Lung (tissue), 11 donors: ENCODE measurements at regions not wholly inside any gene's neighbourhood (a gene's known extent, or its start where the extent isn't known, plus 50 kb on each side); places are given as distances from the start of the nearest gene placed in this dataset.

Experiments used
- ATAC-seq: fragments of 200-7000 bp; cut with Tn5 transposase; one replicate; pipeline ENCODE4 v1.9.1; 2020; ENCODE audit warnings: moderate number of reproducible peaks; ENCODE audit not compliant: insufficient read depth, low FRiP score
- DNase-seq, 3 donors: peaks; one replicate each; pipeline ENCODE4 v3.0.0-alpha.2; 2013 to 2017
- H3K27ac ChIP-seq, 2 donors: one replicate each; pipeline ENCODE4 v1.5.1; 2013; ENCODE audit warnings: mild to moderate bottlenecking in 2 of 2, moderate library complexity in 2 of 2, control low read depth in 1 of 2, inconsistent platforms in 1 of 2, low read depth in 1 of 2, low read length in 1 of 2
- H3K27me3 ChIP-seq, 3 donors: one replicate each; pipeline ENCODE4 v1.5.1; 2013; ENCODE audit warnings: low read length in 2 of 3; ENCODE audit not compliant: control insufficient read depth in 3 of 3, insufficient read depth in 3 of 3
- H3K36me3 ChIP-seq, 4 donors: one replicate each; pipeline ENCODE4 v1.5.1; 2013; ENCODE audit warnings: low read length in 4 of 4, mild to moderate bottlenecking in 1 of 4, moderate library complexity in 1 of 4; ENCODE audit not compliant: control insufficient read depth in 4 of 4, insufficient read depth in 4 of 4
- H3K4me1 ChIP-seq, 5 donors: one replicate each; pipeline ENCODE4 v1.5.1; 2013; ENCODE audit warnings: low read length in 5 of 5, mild to moderate bottlenecking in 2 of 5, moderate library complexity in 1 of 5; ENCODE audit not compliant: control insufficient read depth in 5 of 5, insufficient read depth in 5 of 5
- H3K4me3 ChIP-seq: one replicate; pipeline ENCODE4 v1.5.1; 2013; ENCODE audit warnings: mild to moderate bottlenecking, control low read depth, moderate library complexity
- H3K9ac ChIP-seq, 2 donors: one replicate each; pipeline ENCODE4 v1.5.1; 2013; ENCODE audit warnings: low read length in 2 of 2, control low read depth in 1 of 2; ENCODE audit not compliant: insufficient read depth in 1 of 2
- H3K9me3 ChIP-seq, 4 donors: one replicate each; pipeline ENCODE4 v1.5.1; 2013; ENCODE audit warnings: low read length in 3 of 4, mild to moderate bottlenecking in 1 of 4, moderate library complexity in 1 of 4; ENCODE audit not compliant: control insufficient read depth in 4 of 4, insufficient read depth in 3 of 4
- WGBS, 2 donors: extraction: QIAGEN DNeasy Blood & Tissue Kit; methylation state at CpG; one replicate each; pipeline ENCODE4 v1.1.7; 2013; 5-methylcytosine and 5-hydroxymethylcytosine counted together
- TF ChIP-seq, protein P1 (sequence below): IDR thresholded peaks from 2 replicates; pipeline ENCODE4 v1.5.1; 2012; ENCODE audit warnings: mild to moderate bottlenecking; ENCODE audit errors: control extremely low read depth, extremely low read depth
- donor health status: control.
- donor health status: control.
- donor health status: Bipolar disorder and iron deficiency.
- donor health status: healthy.
- donor health status: DM: yes; HTN: yes; CAD: no.

DNA sequence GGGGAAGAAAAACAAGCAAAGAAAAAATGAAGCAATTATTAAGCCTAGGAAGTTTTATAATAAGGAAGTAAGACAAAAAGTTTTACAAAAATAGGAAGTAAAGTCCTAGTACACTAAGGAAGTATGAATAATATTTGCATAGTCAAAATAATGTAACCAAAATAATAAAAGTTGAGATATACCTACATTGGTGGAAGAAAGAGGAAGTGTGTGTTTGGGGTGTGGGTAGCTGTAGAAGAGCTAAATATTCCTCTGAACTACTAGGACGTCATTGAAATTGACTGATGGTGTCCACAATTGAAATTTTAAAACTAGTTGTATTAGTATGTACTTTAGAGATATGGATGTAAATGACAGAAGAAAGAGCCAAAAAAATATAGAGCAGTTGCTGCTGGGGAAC, 228.4 kb upstream of the OTX2 start:
- Histone ChIP-seq H3K27ac (no peak overlapping the region), H3K4me1 (no peaks in the 10 kb centered on the region), H3K4me3 (no peak overlapping the region), H3K36me3 (no peaks in the 10 kb centered on the region), H3K27me3 (no peaks in the 10 kb centered on the region), H3K9ac (no peak overlapping the region), H3K9me3 (no peaks in the 10 kb centered on the region)
- no peak for DNase-seq
- TF ChIP-seq, protein P1, sequence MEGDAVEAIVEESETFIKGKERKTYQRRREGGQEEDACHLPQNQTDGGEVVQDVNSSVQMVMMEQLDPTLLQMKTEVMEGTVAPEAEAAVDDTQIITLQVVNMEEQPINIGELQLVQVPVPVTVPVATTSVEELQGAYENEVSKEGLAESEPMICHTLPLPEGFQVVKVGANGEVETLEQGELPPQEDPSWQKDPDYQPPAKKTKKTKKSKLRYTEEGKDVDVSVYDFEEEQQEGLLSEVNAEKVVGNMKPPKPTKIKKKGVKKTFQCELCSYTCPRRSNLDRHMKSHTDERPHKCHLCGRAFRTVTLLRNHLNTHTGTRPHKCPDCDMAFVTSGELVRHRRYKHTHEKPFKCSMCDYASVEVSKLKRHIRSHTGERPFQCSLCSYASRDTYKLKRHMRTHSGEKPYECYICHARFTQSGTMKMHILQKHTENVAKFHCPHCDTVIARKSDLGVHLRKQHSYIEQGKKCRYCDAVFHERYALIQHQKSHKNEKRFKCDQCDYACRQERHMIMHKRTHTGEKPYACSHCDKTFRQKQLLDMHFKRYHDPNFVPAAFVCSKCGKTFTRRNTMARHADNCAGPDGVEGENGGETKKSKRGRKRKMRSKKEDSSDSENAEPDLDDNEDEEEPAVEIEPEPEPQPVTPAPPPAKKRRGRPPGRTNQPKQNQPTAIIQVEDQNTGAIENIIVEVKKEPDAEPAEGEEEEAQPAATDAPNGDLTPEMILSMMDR: no peak
- no peak for ATAC-seq
- WGBS, 2 donors: 5 to 30% methylated on average over 1 of the region's 1 CpG

DNA sequence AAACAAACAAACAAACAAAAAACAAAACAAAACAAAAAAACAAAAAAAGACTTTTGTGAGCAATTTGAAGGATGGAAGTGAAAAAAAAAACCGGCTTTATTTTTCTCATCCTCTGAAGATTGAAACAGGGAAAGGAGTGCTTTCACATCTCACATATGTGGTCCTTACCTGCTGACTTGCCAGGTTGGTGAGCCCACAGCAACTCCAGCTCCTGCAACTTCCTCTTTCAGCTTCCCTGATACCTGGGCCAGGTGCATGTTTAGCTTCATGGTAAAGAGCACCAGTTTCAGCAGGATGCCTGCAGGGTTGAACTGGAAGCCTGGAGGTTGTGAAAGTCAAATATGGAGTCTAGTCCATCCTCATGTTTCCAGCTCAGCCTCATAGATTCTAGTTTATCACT, 221.2 kb upstream of the OTX2 start:
- H3K27ac ChIP-seq: no peak overlapping the region
- no peak overlapping the region for H3K9ac ChIP-seq
- TF ChIP-seq, protein P1: no peak
- H3K27me3 ChIP-seq: no peaks in the 10 kb centered on the region
- no peak for ATAC-seq
- no peak overlapping the region for H3K4me3 ChIP-seq
- H3K4me1 ChIP-seq: no peaks in the 10 kb centered on the region
- peaks cover 0 to 7% (median 0%) of the 10 kb centered on the region in 4 donors for H3K9me3 ChIP-seq
- no peaks in the 10 kb centered on the region for H3K36me3 ChIP-seq
- WGBS, 2 donors: 92 to 94% methylated on average over 1 of the region's 1 CpG
- DNase-seq: no peak

DNA sequence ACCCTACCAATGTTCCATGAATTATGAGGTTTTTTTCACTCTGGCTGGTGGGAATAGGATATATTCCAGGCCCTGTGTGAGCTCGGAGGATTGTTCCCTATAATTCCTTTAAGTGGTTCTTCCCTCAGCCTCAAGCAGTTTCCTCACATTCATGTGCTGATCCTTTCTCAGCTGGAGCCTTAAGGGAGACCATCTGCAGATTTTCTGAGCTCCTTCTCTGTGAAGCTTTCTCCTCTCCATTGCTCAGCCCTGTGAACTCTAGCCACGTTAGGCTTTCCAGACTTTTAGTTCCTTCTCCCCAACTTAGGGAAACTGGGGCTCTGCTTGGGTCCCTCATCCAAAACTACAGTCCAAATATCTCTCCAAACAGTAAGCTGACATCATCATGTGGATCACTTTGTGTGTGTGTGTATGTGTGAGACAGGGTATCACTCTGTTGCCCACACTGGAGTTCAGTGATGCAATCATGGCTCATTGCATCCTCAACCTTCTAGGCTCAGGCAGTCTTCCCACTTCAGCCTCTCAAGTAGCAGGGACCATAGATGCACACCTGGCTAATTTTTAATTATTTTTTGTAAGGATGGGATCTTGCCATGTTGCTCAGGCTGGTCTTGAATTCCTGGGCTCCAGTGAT, 219.5 kb upstream of the OTX2 start:
- Histone ChIP-seq H3K4me3 (no peak overlapping the region), H3K36me3 (no peaks in the 10 kb centered on the region), H3K27me3 (no peaks in the 10 kb centered on the region), H3K4me1 (no peaks in the 10 kb centered on the region), H3K9ac (no peak overlapping the region), H3K9me3 (peaks cover 0 to 9% (median 0%) of the 10 kb centered on the region in 4 donors), H3K27ac (no peak overlapping the region)
- DNase-seq: no peak
- TF ChIP-seq, protein P1: no peak
- 56 to 63% methylated on average over 2 of the region's 2 CpGs for WGBS, 2 donors
- no peak for ATAC-seq

DNA sequence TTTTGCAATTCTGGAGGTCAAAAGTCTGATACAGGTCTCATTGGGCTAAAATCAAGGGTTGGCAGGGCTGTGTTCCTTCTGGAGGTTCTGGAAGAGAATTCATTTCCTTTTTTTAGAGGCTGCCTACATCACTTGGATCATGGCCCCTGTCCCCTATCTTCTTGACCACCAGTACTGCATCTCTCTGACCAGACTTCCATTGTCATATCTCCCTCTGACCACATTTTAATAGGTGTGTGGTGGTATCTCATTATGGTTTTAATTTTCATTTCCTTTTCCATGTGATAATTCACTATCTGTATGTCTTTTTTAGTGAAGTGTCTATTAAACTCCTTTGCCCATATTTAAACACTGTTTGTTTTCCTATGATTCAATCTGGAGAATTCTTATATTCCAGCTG, 215.2 kb upstream of the OTX2 start:
- H3K9ac ChIP-seq: no peak overlapping the region
- no peaks in the 10 kb centered on the region for H3K4me1 ChIP-seq
- H3K27ac ChIP-seq: no peak overlapping the region
- TF ChIP-seq, protein P1: no peak
- peaks cover 0 to 6% (median 0%) of the 10 kb centered on the region in 4 donors for H3K9me3 ChIP-seq
- H3K27me3 ChIP-seq: no peaks in the 10 kb centered on the region
- no peak overlapping the region for H3K4me3 ChIP-seq
- ATAC-seq (no peak), DNase-seq (no peak)
- no peaks in the 10 kb centered on the region for H3K36me3 ChIP-seq
